ENCODE measurements at regions not wholly inside any gene's neighbourhood (a gene's known extent, or its start where the extent isn't known, plus 50 kb on each side); places are given as distances from the start of the nearest gene placed in this dataset.

GRCh38 chr15:35858707-35859106 is 312.7 kb upstream of the DPH6 start:
- no peaks in the 10 kb centered on the region for H3K4me1 ChIP-seq
- H3K36me3 ChIP-seq = no peaks in the 10 kb centered on the region
- DNase-seq = no peak
- no peaks in the 10 kb centered on the region for H3K27me3 ChIP-seq
- H3K27ac ChIP-seq = no peak overlapping the region
- H3K4me3 ChIP-seq = no peak overlapping the region
- intact Hi-C loops (cut with DNase I; ENCODE audit: low total_unique reads) = no loop called here
- TF ChIP-seq POLR2A (IDR thresholded peaks at IDR 0.05) = no peak
- TF ChIP-seq CTCF (IDR thresholded peaks at IDR 0.05) = no peak
- no peaks in the 10 kb centered on the region for H3K9me3 ChIP-seq

- TF ChIP-seq POLR2A (IDR thresholded peaks at IDR 0.05) (no peak), CTCF (IDR thresholded peaks at IDR 0.05) (no peak)
- Histone ChIP-seq H3K4me1 (no peaks in the 10 kb centered on the region), H3K9me3 (no peaks in the 10 kb centered on the region), H3K4me3 (no peak overlapping the region), H3K27ac (no peak overlapping the region), H3K27me3 (no peaks in the 10 kb centered on the region), H3K36me3 (no peaks in the 10 kb centered on the region)
- no peak for DNase-seq
- intact Hi-C loops (cut with DNase I; ENCODE audit: low total_unique reads) = no loop called here
Observed at GRCh38 chr15:35863655-35864054, 317.7 kb upstream of the DPH6 start.

GRCh38 chr15:35867356-35867755 is 321.4 kb upstream of the DPH6 start:
- no peak for TF ChIP-seq CTCF (IDR thresholded peaks at IDR 0.05)
- H3K4me3 ChIP-seq = no peak overlapping the region
- no peaks in the 10 kb centered on the region for H3K9me3 ChIP-seq
- intact Hi-C loops (cut with DNase I; ENCODE audit: low total_unique reads) = no loop called here
- no peak overlapping the region for H3K27ac ChIP-seq
- DNase-seq = no peak
- no peaks in the 10 kb centered on the region for H3K4me1 ChIP-seq
- H3K36me3 ChIP-seq = no peaks in the 10 kb centered on the region
- H3K27me3 ChIP-seq = no peaks in the 10 kb centered on the region

GRCh38 chr15:35871282-35871681 is 325.3 kb upstream of the DPH6 start:
- TF ChIP-seq POLR2A (IDR thresholded peaks at IDR 0.05) = no peak
- TF ChIP-seq CTCF (IDR thresholded peaks at IDR 0.05) = no peak
- Histone ChIP-seq H3K27me3 (no peaks in the 10 kb centered on the region), H3K4me1 (no peaks in the 10 kb centered on the region), H3K27ac (no peak overlapping the region), H3K9me3 (no peaks in the 10 kb centered on the region), H3K36me3 (no peaks in the 10 kb centered on the region), H3K4me3 (no peak overlapping the region)
- DNase-seq = no peak
- intact Hi-C loops (cut with DNase I; ENCODE audit: low total_unique reads) = no loop called here

- Histone ChIP-seq H3K27ac (no peak overlapping the region), H3K4me3 (no peak overlapping the region), H3K36me3 (no peaks in the 10 kb centered on the region), H3K9me3 (no peaks in the 10 kb centered on the region), H3K27me3 (no peaks in the 10 kb centered on the region), H3K4me1 (no peaks in the 10 kb centered on the region)
- no peak for DNase-seq
- no peak for TF ChIP-seq CTCF (IDR thresholded peaks at IDR 0.05)
- no peak for TF ChIP-seq POLR2A (IDR thresholded peaks at IDR 0.05)
- intact Hi-C loops (cut with DNase I; ENCODE audit: low total_unique reads) = no loop called here
Observed at GRCh38 chr15:35871812-35872211, 325.8 kb upstream of the DPH6 start.
